Stomach smooth muscle (tissue), 2 donors: ENCODE measurements at regions not wholly inside any gene's neighbourhood (a gene's known extent, or its start where the extent isn't known, plus 50 kb on each side); places are given as distances from the start of the nearest gene placed in this dataset.

Source experiments
- H3K27ac ChIP-seq: one replicate; pipeline ENCODE4 v1.7.0; 2013; ENCODE audit warnings: mild to moderate bottlenecking, low read length, inconsistent platforms
- H3K27me3 ChIP-seq, 2 donors: one replicate each; pipeline ENCODE4 v1.7.0; 2013; ENCODE audit warnings: low read length in 2 of 2; ENCODE audit not compliant: insufficient read depth in 2 of 2, control insufficient read depth in 1 of 2
- H3K36me3 ChIP-seq, 2 donors: one replicate each; pipeline ENCODE4 v1.7.0; 2013; ENCODE audit warnings: low read length in 2 of 2; ENCODE audit not compliant: control insufficient read depth in 2 of 2, insufficient read depth in 2 of 2
- H3K4me1 ChIP-seq: one replicate; pipeline ENCODE4 v1.7.0; 2013; ENCODE audit warnings: low read length; ENCODE audit not compliant: control insufficient read depth, insufficient read depth
- H3K4me3 ChIP-seq, 2 donors: one replicate each; pipeline ENCODE4 v1.7.0; 2013; ENCODE audit warnings: low read length in 2 of 2
- H3K9ac ChIP-seq, 2 donors: one replicate each; pipeline ENCODE4 v1.7.0; 2013; ENCODE audit warnings: low read length in 2 of 2, mild to moderate bottlenecking in 1 of 2
- H3K9me3 ChIP-seq, 2 donors: one replicate each; pipeline ENCODE4 v1.7.0; 2013; ENCODE audit warnings: low read length in 2 of 2; ENCODE audit not compliant: control insufficient read depth in 2 of 2
- donor health status: healthy.
- donor health status: Pancreatic carcinoma.

DNA sequence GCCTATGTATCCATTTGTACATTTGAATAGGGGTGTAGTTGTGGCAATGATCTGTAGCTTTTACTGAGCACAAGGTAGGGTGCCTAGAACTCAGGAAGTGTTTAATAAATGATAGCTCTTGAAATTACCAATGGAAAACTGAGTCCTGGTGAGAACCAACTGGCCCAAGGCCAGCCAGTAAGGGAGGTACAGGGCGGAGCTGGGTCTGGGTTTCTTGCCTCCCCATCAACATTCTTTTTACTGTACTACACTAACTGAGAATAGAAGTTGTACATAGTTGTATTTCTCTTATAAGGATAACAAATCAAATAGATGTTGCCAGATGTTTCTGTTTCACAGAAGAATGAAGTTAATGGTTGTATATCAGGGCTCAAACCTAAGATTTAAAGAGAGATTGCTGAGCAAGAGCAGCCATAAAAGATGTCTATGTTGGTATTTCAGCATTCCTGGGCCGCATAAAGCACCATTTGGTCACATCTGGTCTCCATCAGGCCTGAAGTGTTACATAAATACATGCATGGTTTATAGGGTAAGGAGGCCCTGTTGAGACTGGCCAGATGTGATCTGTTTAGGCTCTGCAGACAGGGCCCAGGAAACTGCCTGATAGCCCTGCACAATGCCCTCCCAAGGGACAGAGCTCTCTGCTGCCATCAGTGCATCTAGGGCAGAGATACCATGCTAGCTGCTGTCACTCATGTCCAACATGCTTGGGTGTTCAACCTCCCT is 210.5 kb downstream of the NXNL2 start:
- Histone ChIP-seq H3K9ac (no peak overlapping the region), H3K27me3 (no peaks in the 10 kb centered on the region), H3K4me3 (no peak overlapping the region), H3K36me3 (no peaks in the 10 kb centered on the region), H3K9me3 (no peaks in the 10 kb centered on the region), H3K4me1 (peaks cover 64% of the 10 kb centered on the region), H3K27ac (peak overlapping the region; percentile 53)

- H3K27ac ChIP-seq: peak overlapping the region; percentile 53
- H3K4me1 ChIP-seq: peaks cover 64% of the 10 kb centered on the region
- no peaks in the 10 kb centered on the region for H3K36me3 ChIP-seq
- peaks cover 0 to 2% of the 10 kb centered on the region in 2 donors for H3K9me3 ChIP-seq
- H3K27me3 ChIP-seq: no peaks in the 10 kb centered on the region
- peak overlapping the region in 1 of 2 donors; percentile 15 for H3K4me3 ChIP-seq
- no peak overlapping the region for H3K9ac ChIP-seq
Observed at GRCh38 chr9:88746029-88746742, 211.2 kb downstream of the NXNL2 start.

- Histone ChIP-seq H3K36me3 (no peaks in the 10 kb centered on the region), H3K4me3 (peak overlapping the region in 1 of 2 donors; percentile 15), H3K27me3 (no peaks in the 10 kb centered on the region), H3K4me1 (peaks cover 64% of the 10 kb centered on the region), H3K9me3 (peaks cover 3 to 4% of the 10 kb centered on the region in 2 donors), H3K27ac (peak overlapping the region; percentile 53), H3K9ac (peak overlapping the region in 1 of 2 donors; percentile 36)
Observed at GRCh38 chr9:88746743-88747398, 211.9 kb downstream of the NXNL2 start.

DNA sequence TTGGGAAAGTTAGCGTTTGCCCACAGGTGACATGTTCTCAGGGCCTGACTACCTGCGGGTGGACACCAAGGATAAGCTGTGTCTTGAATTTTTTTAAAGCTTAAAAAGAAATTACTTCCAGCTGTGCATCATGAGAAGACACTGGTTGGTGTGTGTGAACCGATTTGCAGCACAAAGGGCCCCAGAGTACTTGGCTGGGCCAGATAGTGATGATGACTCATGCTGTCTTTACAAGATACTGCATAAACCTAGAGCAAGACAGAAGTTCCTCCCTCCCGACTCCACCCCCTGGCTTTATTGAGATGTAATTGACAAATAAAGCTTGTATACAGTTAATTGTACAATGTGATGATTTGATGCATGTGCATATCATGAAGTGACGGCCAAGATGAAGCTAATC is 212.8 kb downstream of the NXNL2 start:
- Histone ChIP-seq H3K4me3 (no peak overlapping the region), H3K4me1 (peaks cover 55% of the 10 kb centered on the region), H3K27ac (no peak overlapping the region), H3K36me3 (no peaks in the 10 kb centered on the region), H3K9ac (no peak overlapping the region), H3K9me3 (peaks cover 3 to 4% of the 10 kb centered on the region in 2 donors), H3K27me3 (no peaks in the 10 kb centered on the region)

DNA sequence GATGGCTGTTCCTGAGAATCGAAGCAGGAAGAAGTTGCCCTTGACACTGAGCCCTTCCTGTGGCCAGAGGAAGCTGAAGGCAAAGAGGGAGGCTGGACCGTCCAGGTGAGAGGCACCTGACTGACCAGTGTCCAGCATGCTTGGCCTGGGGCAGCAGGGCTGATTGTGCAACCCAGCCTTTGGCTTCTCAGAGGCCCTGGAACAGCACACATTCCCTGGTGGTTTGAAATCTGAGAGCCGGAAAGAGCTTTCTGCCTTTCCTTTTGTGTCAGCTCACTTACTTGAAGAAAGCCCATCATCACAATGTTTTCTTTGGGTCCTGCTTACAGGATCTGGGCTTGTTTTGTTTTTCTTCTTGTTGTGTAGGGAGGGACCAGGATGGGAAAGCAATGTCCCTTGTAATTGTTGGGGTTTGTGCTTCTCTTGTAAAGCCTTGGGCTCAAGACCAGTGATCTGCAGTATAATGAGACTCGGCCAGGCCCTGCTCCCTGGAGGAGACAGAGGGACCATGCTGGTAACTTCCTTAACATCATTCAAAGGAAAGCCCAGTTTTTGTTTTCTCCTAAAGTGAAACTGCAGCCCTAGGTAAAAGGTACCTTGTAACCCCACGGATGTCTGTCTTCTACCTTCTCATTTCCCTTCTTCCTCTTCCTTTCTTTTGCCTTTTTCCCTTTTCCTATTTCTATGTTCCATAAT is 213.7 kb downstream of the NXNL2 start:
- H3K9me3 ChIP-seq: peaks cover 3 to 4% of the 10 kb centered on the region in 2 donors
- H3K36me3 ChIP-seq: no peaks in the 10 kb centered on the region
- H3K4me3 ChIP-seq: no peak overlapping the region
- H3K9ac ChIP-seq: no peak overlapping the region
- peak overlapping the region; percentile 6 for H3K27ac ChIP-seq
- H3K27me3 ChIP-seq: no peaks in the 10 kb centered on the region
- peaks cover 54% of the 10 kb centered on the region for H3K4me1 ChIP-seq

GRCh38 chr9:88749420-88749819 is 214.4 kb downstream of the NXNL2 start:
- Histone ChIP-seq H3K36me3 (no peaks in the 10 kb centered on the region), H3K27me3 (no peaks in the 10 kb centered on the region), H3K4me3 (no peak overlapping the region), H3K27ac (peak overlapping the region; percentile 6), H3K9ac (peak overlapping the region in 1 of 2 donors; percentile 5), H3K4me1 (peaks cover 49% of the 10 kb centered on the region), H3K9me3 (peaks cover 3 to 4% of the 10 kb centered on the region in 2 donors)

DNA sequence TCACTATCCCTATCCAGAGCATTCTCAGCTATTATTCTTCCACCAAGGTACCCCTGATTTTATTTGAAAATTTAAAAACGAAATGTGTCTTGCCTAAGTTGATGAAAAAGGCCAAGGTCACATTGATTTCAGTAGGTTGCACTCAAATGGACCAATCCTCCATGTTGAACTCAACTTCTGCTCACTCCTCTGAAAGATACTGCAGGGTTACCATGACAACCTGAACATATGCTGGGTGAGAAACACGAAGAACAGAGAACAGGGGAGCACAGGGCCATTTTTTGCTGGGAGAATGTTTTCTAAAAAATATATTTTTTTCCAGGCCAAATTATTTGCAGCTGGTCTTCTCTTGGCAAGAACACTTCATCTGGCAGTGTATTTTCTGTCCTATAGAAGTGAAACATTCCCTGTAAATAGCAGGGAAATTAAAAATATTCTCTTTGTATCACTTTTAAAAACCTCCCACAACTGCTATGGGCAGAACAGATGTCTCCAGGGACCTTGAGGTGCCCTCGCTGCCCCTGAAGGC is 215.9 kb downstream of the NXNL2 start:
- Histone ChIP-seq H3K27me3 (no peaks in the 10 kb centered on the region), H3K36me3 (no peaks in the 10 kb centered on the region), H3K9ac (no peak overlapping the region), H3K4me1 (peaks cover 34% of the 10 kb centered on the region), H3K9me3 (peaks cover 3 to 4% of the 10 kb centered on the region in 2 donors), H3K4me3 (no peak overlapping the region), H3K27ac (no peak overlapping the region)

GRCh38 chr9:88751781-88752180 is 216.8 kb downstream of the NXNL2 start:
- no peaks in the 10 kb centered on the region for H3K27me3 ChIP-seq
- H3K4me3 ChIP-seq: no peak overlapping the region
- H3K9me3 ChIP-seq: peaks cover 3 to 4% of the 10 kb centered on the region in 2 donors
- H3K36me3 ChIP-seq: no peaks in the 10 kb centered on the region
- no peak overlapping the region for H3K27ac ChIP-seq
- peaks cover 25% of the 10 kb centered on the region for H3K4me1 ChIP-seq
- no peak overlapping the region for H3K9ac ChIP-seq

GRCh38 chr9:88753691-88754367 is 218.9 kb downstream of the NXNL2 start:
- Histone ChIP-seq H3K4me1 (peaks cover 9% of the 10 kb centered on the region), H3K9me3 (peaks cover 3 to 4% of the 10 kb centered on the region in 2 donors), H3K9ac (no peak overlapping the region), H3K27me3 (no peaks in the 10 kb centered on the region), H3K27ac (no peak overlapping the region), H3K4me3 (no peak overlapping the region), H3K36me3 (no peaks in the 10 kb centered on the region)

DNA sequence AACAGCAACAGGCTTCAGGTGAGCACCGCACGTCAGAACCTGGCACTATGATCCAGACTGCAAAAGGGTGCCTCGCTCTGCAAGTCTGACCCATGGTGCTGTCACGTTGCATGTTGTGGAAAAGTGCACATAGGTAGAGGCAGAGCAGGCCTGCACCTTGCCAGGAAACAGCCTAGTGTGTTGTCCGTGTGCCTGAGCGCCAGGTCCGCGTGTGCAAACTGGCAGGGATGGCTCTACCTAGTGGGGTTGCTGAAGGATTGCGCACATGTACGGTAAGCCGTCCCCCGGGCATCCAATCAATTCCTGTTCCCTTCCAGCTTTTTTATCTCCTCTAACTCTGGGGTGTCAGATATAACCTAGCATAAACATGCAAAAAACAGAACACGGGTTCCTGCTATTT is 219.5 kb downstream of the NXNL2 start:
- H3K36me3 ChIP-seq: no peaks in the 10 kb centered on the region
- peaks cover 9% of the 10 kb centered on the region for H3K4me1 ChIP-seq
- no peak overlapping the region for H3K27ac ChIP-seq
- no peaks in the 10 kb centered on the region for H3K27me3 ChIP-seq
- H3K4me3 ChIP-seq: no peak overlapping the region
- H3K9me3 ChIP-seq: peaks cover 3 to 4% of the 10 kb centered on the region in 2 donors
- H3K9ac ChIP-seq: no peak overlapping the region
